Neuronal stem cell (in vitro differentiated cells): ENCODE measurements at regions not wholly inside any gene's neighbourhood (a gene's known extent, or its start where the extent isn't known, plus 50 kb on each side); places are given as distances from the start of the nearest gene placed in this dataset.

ENCODE experiments used
- DNase-seq: peaks from one replicate; pipeline ENCODE4 v3.0.0-alpha.2; 2013; ENCODE audit warnings: low spot score
- H2AFZ ChIP-seq: one replicate; pipeline ENCODE4 v1.6.1; 2013; ENCODE audit warnings: mild to moderate bottlenecking, low read length, inconsistent platforms
- H2AK5ac ChIP-seq: 2 replicates; pipeline ENCODE4 v1.6.1; 2013; ENCODE audit warnings: low read depth, mild to moderate bottlenecking, inconsistent platforms, low read length, moderate library complexity, mixed read lengths
- H2BK120ac ChIP-seq: 2 replicates; pipeline ENCODE4 v1.6.1; 2013; ENCODE audit warnings: low read depth, mild to moderate bottlenecking, inconsistent platforms, low read length, moderate library complexity, mixed read lengths
- H2BK12ac ChIP-seq: one replicate; pipeline ENCODE4 v1.6.1; 2013; ENCODE audit warnings: low read length, inconsistent platforms
- H2BK15ac ChIP-seq: 2 replicates; pipeline ENCODE4 v1.6.1; 2013; ENCODE audit warnings: mild to moderate bottlenecking, low read length, inconsistent platforms, mixed read lengths
- H2BK5ac ChIP-seq: one replicate; pipeline ENCODE4 v1.6.1; 2013; ENCODE audit warnings: inconsistent platforms, mild to moderate bottlenecking, low read length, moderate library complexity
- H3K14ac ChIP-seq: one replicate; pipeline ENCODE4 v1.6.1; 2013; ENCODE audit warnings: low read length, inconsistent platforms
- H3K18ac ChIP-seq: 2 replicates; pipeline ENCODE4 v1.6.1; 2013; ENCODE audit warnings: low read length, inconsistent platforms
- H3K23ac ChIP-seq: 2 replicates; pipeline ENCODE4 v1.6.1; 2013; ENCODE audit warnings: low read depth, mild to moderate bottlenecking, mixed read lengths, low read length, inconsistent platforms; ENCODE audit not compliant: poor library complexity
- H3K27ac ChIP-seq: replicated peaks from 3 replicates; pipeline ENCODE4 v1.5.1; 2013; ENCODE audit warnings: low read length, inconsistent platforms
- H3K27me3 ChIP-seq, 3 experiments: 2 replicates each; pipeline ENCODE4 v1.6.1; 2013; ENCODE audit warnings: low read length in 3 of 3, mild to moderate bottlenecking in 2 of 3, inconsistent platforms in 1 of 3, low read depth in 1 of 3, mixed read lengths in 1 of 3, moderate library complexity in 1 of 3; ENCODE audit not compliant: control insufficient read depth in 3 of 3, insufficient read depth in 3 of 3
- H3K36me3 ChIP-seq, 2 donors: replicated peaks in 1 of 2; 2 replicates each; pipeline ENCODE4 v1.6.1; 2013; ENCODE audit warnings: low read length in 2 of 2; ENCODE audit not compliant: control insufficient read depth in 2 of 2, insufficient read depth in 2 of 2
- H3K4ac ChIP-seq: 2 replicates; pipeline ENCODE4 v1.6.1; 2013; ENCODE audit warnings: inconsistent platforms, mild to moderate bottlenecking, low read length, moderate library complexity
- H3K4me1 ChIP-seq, 2 donors: 1 replicate in 1 of 2; 2 replicates in 1 of 2; pipeline ENCODE4 v1.6.1; 2013; ENCODE audit warnings: low read length in 2 of 2, low read depth in 1 of 2; ENCODE audit not compliant: control insufficient read depth in 2 of 2, insufficient read depth in 1 of 2
- H3K4me2 ChIP-seq: one replicate; pipeline ENCODE4 v1.6.1; 2013; ENCODE audit warnings: mild to moderate bottlenecking, low read length, inconsistent platforms; ENCODE audit not compliant: insufficient read depth, poor library complexity, severe bottlenecking
- H3K4me3 ChIP-seq, 2 donors: 2 replicates each; pipeline ENCODE4 v1.5.1; 2013; ENCODE audit warnings: low read length in 2 of 2, mild to moderate bottlenecking in 2 of 2, inconsistent platforms in 1 of 2, moderate library complexity in 1 of 2
- H3K79me1 ChIP-seq: one replicate; pipeline ENCODE4 v1.6.1; 2013; ENCODE audit warnings: low read depth, mild to moderate bottlenecking, inconsistent platforms, low read length, moderate library complexity
- H3K9ac ChIP-seq: one replicate; pipeline ENCODE4 v1.6.1; 2013; ENCODE audit warnings: mild to moderate bottlenecking, low read depth, low read length, inconsistent platforms; ENCODE audit not compliant: poor library complexity
- H3K9me3 ChIP-seq, 2 donors: replicated peaks in 1 of 2; 2 replicates each; pipeline versions ENCODE3 to v1.6.1; 2013; ENCODE audit warnings: low read length in 2 of 2, mild to moderate bottlenecking in 2 of 2, inconsistent platforms in 1 of 2, low read depth in 1 of 2, mixed read lengths in 1 of 2, moderate library complexity in 1 of 2; ENCODE audit not compliant: control insufficient read depth in 2 of 2, insufficient read depth in 1 of 2
- H4K8ac ChIP-seq: one replicate; pipeline ENCODE4 v1.6.1; 2013; ENCODE audit warnings: low read depth, mild to moderate bottlenecking, inconsistent platforms, low read length, moderate library complexity
- H4K91ac ChIP-seq: one replicate; pipeline ENCODE4 v1.6.1; 2013; ENCODE audit warnings: low read length, low read depth, mild to moderate bottlenecking, inconsistent platforms; ENCODE audit not compliant: poor library complexity
- WGBS, 2 donors: extraction: QIAGEN DNeasy Blood & Tissue Kit; methylation state at CpG; one replicate each; pipeline ENCODE4 v1.1.7; 2013; ENCODE audit warnings: missing lambda C conversion rate in 2 of 2, mixed read lengths in 1 of 2; ENCODE audit not compliant: insufficient read length in 2 of 2, insufficient replicate concordance in 1 of 2; ENCODE audit errors: extremely low coverage in 2 of 2; 5-methylcytosine and 5-hydroxymethylcytosine counted together

DNA sequence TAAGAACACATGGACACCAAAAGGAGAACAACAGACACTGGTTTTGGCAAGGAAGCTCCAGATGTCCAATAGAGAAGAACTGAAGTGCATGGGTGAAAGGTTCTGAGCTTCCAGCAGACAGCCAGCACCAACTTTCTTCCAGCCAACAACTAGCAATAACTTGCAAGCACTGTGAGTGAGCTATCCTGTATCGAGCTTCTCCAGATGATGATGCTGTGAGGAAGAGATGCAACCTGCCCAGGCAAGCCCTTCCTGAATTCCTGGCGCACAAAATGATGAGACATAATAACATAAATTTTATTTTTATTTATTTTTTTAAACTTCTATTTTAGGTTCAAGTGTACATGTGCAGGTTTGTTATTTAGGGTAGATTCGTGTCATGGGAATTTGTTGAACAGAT is 692.1 kb downstream of the DNAJB9 start:
- Histone ChIP-seq H3K4me1 (no peaks in the 10 kb centered on the region), H3K27me3 (no peaks in the 10 kb centered on the region), H3K4ac (no peak overlapping the region), H3K23ac (no peak overlapping the region), H3K9ac (no peak overlapping the region), H4K91ac (no peak overlapping the region), H3K36me3 (no peaks in the 10 kb centered on the region), H2BK12ac (no peak overlapping the region), H3K4me2 (no peak overlapping the region), H2AFZ (no peak overlapping the region), H3K27ac (no peak overlapping the region), H2BK5ac (no peak overlapping the region), H4K8ac (no peak overlapping the region), H3K79me1 (no peaks in the 10 kb centered on the region), H2BK15ac (no peak overlapping the region), H2AK5ac (no peak overlapping the region), H3K14ac (no peak overlapping the region), H3K18ac (no peak overlapping the region), H2BK120ac (no peak overlapping the region), H3K4me3 (no peak overlapping the region), H3K9me3 (no peaks in the 10 kb centered on the region)
- WGBS, 2 donors, result no CpG with 5 or more reads among the region's 3 CpGs
- DNase-seq, result no peak

- Histone ChIP-seq H4K8ac (no peak overlapping the region), H4K91ac (no peak overlapping the region), H2AK5ac (no peak overlapping the region), H2BK12ac (no peak overlapping the region), H3K27ac (no peak overlapping the region), H3K4me1 (no peaks in the 10 kb centered on the region), H3K4me2 (no peak overlapping the region), H3K23ac (no peak overlapping the region), H2BK120ac (no peak overlapping the region), H3K4me3 (no peak overlapping the region), H2BK15ac (no peak overlapping the region), H3K4ac (no peak overlapping the region), H3K79me1 (no peaks in the 10 kb centered on the region), H3K9me3 (no peaks in the 10 kb centered on the region), H2AFZ (no peak overlapping the region), H3K14ac (no peak overlapping the region), H3K36me3 (no peaks in the 10 kb centered on the region), H3K18ac (no peak overlapping the region), H3K27me3 (no peaks in the 10 kb centered on the region), H2BK5ac (no peak overlapping the region), H3K9ac (no peak overlapping the region)
- no peak for DNase-seq
- WGBS, 2 donors, result no CpG with 5 or more reads among the region's 3 CpGs
Observed at GRCh38 chr7:109266610-109267009, 696.9 kb downstream of the DNAJB9 start.

GRCh38 chr7:109276348-109276747 is 706.7 kb downstream of the DNAJB9 start:
- no peak overlapping the region for H3K4me2 ChIP-seq
- no peak overlapping the region for H2AFZ ChIP-seq
- no peak overlapping the region for H3K14ac ChIP-seq
- H2AK5ac ChIP-seq, result no peak overlapping the region
- no peak for DNase-seq
- no peaks in the 10 kb centered on the region for H3K4me1 ChIP-seq
- H4K8ac ChIP-seq, result no peak overlapping the region
- no peak overlapping the region for H2BK120ac ChIP-seq
- H3K18ac ChIP-seq, result no peak overlapping the region
- H2BK5ac ChIP-seq, result no peak overlapping the region
- H3K23ac ChIP-seq, result no peak overlapping the region
- H4K91ac ChIP-seq, result no peak overlapping the region
- no peaks in the 10 kb centered on the region for H3K79me1 ChIP-seq
- H3K27me3 ChIP-seq, result no peaks in the 10 kb centered on the region
- H3K9ac ChIP-seq, result no peak overlapping the region
- H2BK12ac ChIP-seq, result no peak overlapping the region
- H3K4me3 ChIP-seq, result no peak overlapping the region
- H2BK15ac ChIP-seq, result no peak overlapping the region
- no peaks in the 10 kb centered on the region for H3K36me3 ChIP-seq
- no peak overlapping the region for H3K4ac ChIP-seq
- H3K27ac ChIP-seq, result no peak overlapping the region
- peaks cover 0 to 2% of the 10 kb centered on the region in 2 donors for H3K9me3 ChIP-seq

DNA sequence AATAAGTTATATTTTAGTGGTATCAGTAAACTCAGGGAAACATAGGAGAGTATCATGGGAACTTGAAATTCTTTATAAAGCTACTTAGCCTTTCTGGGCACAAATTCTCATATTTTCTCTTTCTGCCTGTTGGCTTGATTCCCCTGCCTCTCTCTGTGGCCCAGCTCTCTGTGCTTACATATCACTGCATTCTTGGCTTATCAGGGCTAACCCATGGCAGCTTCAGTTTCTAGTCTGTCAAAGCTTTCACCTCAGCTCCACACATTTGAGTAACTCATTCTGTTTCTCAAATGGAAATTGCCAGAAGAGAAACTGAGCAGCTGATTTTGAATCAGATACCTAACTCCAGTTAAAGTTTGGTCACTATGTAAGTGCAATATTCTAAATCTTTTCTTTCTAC is 713.1 kb downstream of the DNAJB9 start:
- no peak overlapping the region for H2BK120ac ChIP-seq
- no peaks in the 10 kb centered on the region for H3K4me1 ChIP-seq
- H4K8ac ChIP-seq, result no peak overlapping the region
- no peak overlapping the region for H4K91ac ChIP-seq
- H2BK5ac ChIP-seq, result no peak overlapping the region
- H3K4ac ChIP-seq, result no peak overlapping the region
- no peak overlapping the region for H3K27ac ChIP-seq
- no peak overlapping the region for H3K14ac ChIP-seq
- no peaks in the 10 kb centered on the region for H3K36me3 ChIP-seq
- peaks cover 1% of the 10 kb centered on the region for H3K79me1 ChIP-seq
- no peak overlapping the region for H3K9ac ChIP-seq
- H2AK5ac ChIP-seq, result no peak overlapping the region
- H3K4me2 ChIP-seq, result no peak overlapping the region
- no peak overlapping the region for H3K18ac ChIP-seq
- DNase-seq, result no peak
- no peak overlapping the region for H2AFZ ChIP-seq
- H3K27me3 ChIP-seq, result no peaks in the 10 kb centered on the region
- no peak overlapping the region for H2BK15ac ChIP-seq
- peaks cover 0 to 2% of the 10 kb centered on the region in 2 donors for H3K9me3 ChIP-seq
- no peak overlapping the region for H3K4me3 ChIP-seq
- no peak overlapping the region for H3K23ac ChIP-seq
- H2BK12ac ChIP-seq, result no peak overlapping the region
